GM23248 (cell line): ENCODE measurements at regions not wholly inside any gene's neighbourhood (a gene's known extent, or its start where the extent isn't known, plus 50 kb on each side); places are given as distances from the start of the nearest gene placed in this dataset.

Experiments used
- DNase-seq: peaks from one replicate; pipeline ENCODE4 v3.0.0-alpha.2; 2015
- H2AFZ ChIP-seq: fragments of 200-600 bp; sonication (generic); 2 replicates; pipeline ENCODE4 v1.6.1; 2016; ENCODE audit warnings: antibody characterized with exemption
- H3F3A ChIP-seq: fragments of 200-600 bp; sonication (generic); 2 replicates; pipeline ENCODE4 v1.6.1; 2016; ENCODE audit warnings: mild to moderate bottlenecking, antibody characterized with exemption, mixed run types; ENCODE audit not compliant: insufficient read depth
- H3K27ac ChIP-seq: fragments of 200-600 bp; sonication (generic); 2 replicates; pipeline ENCODE4 v1.5.1; 2016; ENCODE audit warnings: mild to moderate bottlenecking
- H3K27me3 ChIP-seq: fragments of 200-600 bp; sonication (generic); replicated peaks from 2 replicates; pipeline ENCODE4 v1.6.1; 2016; ENCODE audit warnings: mild to moderate bottlenecking; ENCODE audit not compliant: insufficient read depth
- H3K36me3 ChIP-seq: fragments of 200-600 bp; sonication (generic); 2 replicates; pipeline ENCODE4 v1.6.1; 2016; ENCODE audit warnings: low read depth, mild to moderate bottlenecking
- H3K4me1 ChIP-seq: fragments of 200-600 bp; sonication (generic); 2 replicates; pipeline ENCODE4 v1.6.1; 2016; ENCODE audit warnings: mild to moderate bottlenecking; ENCODE audit not compliant: insufficient read depth
- H3K4me2 ChIP-seq: fragments of 200-600 bp; sonication (generic); one replicate; pipeline ENCODE4 v1.6.1; 2016; ENCODE audit warnings: mild to moderate bottlenecking; ENCODE audit not compliant: unreplicated experiment
- H3K4me3 ChIP-seq: fragments of 200-600 bp; sonication (generic); 2 replicates; pipeline ENCODE4 v1.5.1; 2016; ENCODE audit warnings: mild to moderate bottlenecking
- H3K79me2 ChIP-seq: fragments of 200-600 bp; sonication (generic); 2 replicates; pipeline ENCODE4 v1.6.1; 2016; ENCODE audit warnings: mild to moderate bottlenecking; ENCODE audit not compliant: insufficient read depth
- H3K9ac ChIP-seq: fragments of 200-600 bp; sonication (generic); 2 replicates; pipeline ENCODE4 v1.6.1; 2016; ENCODE audit warnings: mild to moderate bottlenecking
- H3K9me2 ChIP-seq: fragments of 200-600 bp; sonication (generic); 2 replicates; pipeline ENCODE4 v1.6.1; 2016; ENCODE audit warnings: mixed run types, mild to moderate bottlenecking, moderate library complexity; ENCODE audit not compliant: insufficient read depth
- H3K9me3 ChIP-seq: fragments of 200-600 bp; sonication (generic); one replicate; pipeline ENCODE4 v1.6.1; 2017; ENCODE audit warnings: low read depth
- H4K20me1 ChIP-seq: fragments of 200-600 bp; sonication (generic); 2 replicates; pipeline ENCODE4 v1.6.0; 2016; ENCODE audit not compliant: insufficient read depth
- EZH2 ChIP-seq: fragments of 200-600 bp; sonication (generic); IDR thresholded peaks from 2 replicates; pipeline ENCODE4 v1.6.1; 2018; ENCODE audit warnings: antibody characterized with exemption, mild to moderate bottlenecking; ENCODE audit not compliant: insufficient read depth, poor library complexity, severe bottlenecking
- EZH2phosphoT487 ChIP-seq: fragments of 200-600 bp; sonication (generic); IDR thresholded peaks from 2 replicates; pipeline ENCODE4 v1.6.1; 2018; ENCODE audit warnings: antibody characterized with exemption, moderate library complexity, mild to moderate bottlenecking, low read depth; ENCODE audit not compliant: insufficient read depth
- WGBS, 2 experiments: methylation state at CpG; one replicate each; pipeline ENCODE4 v1.1.6; 2015 to 2017; ENCODE audit warnings: low lambda C conversion rate in 2 of 2, low coverage in 1 of 2; ENCODE audit errors: missing lambda C conversion rate in 2 of 2; 5-methylcytosine and 5-hydroxymethylcytosine counted together
- in situ Hi-C: fragments of 300-500 bp; cut with MboI; formaldehyde crosslinking; loops from 2 replicates; pipeline ENCODE4 v1.15.0; 2020

DNA sequence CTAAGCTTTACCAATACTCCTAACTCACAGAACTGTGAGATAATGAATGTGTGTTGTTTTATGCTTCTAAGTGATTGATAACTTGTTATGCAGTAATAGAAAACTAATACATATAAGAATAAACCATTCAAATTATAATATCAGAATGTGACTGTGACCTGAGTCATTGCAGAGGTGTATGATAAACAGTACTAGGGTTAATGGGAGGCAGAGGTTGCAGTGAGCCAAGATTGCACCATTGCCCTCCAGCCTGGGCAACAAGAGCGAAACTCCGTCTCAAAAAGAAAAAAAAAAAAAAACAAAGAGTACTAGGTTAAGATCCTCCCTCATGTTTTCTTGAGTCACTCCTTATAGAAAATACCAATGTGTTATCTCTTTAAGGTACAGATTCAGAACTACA, 950.3 kb downstream of the SORCS1 start:
- Histone ChIP-seq H4K20me1 (no peaks in the 10 kb centered on the region), H3K27ac (no peak overlapping the region), H3F3A (no peaks in the 10 kb centered on the region), H3K27me3 (no peaks in the 10 kb centered on the region), H3K4me1 (no peaks in the 10 kb centered on the region), H3K36me3 (no peaks in the 10 kb centered on the region), H3K9me2 (no peaks in the 10 kb centered on the region), H3K4me2 (no peak overlapping the region), H3K9ac (no peak overlapping the region), H3K79me2 (no peaks in the 10 kb centered on the region), H2AFZ (no peak overlapping the region), H3K4me3 (no peak overlapping the region), H3K9me3 (no peaks in the 10 kb centered on the region)
- in situ Hi-C loops, result no loop called here
- TF ChIP-seq EZH2phosphoT487 (no peak), EZH2 (no peak)
- no peak for DNase-seq
- 67 to 92% methylated on average over 2 of the region's 2 CpGs for WGBS, 2 experiments

DNA sequence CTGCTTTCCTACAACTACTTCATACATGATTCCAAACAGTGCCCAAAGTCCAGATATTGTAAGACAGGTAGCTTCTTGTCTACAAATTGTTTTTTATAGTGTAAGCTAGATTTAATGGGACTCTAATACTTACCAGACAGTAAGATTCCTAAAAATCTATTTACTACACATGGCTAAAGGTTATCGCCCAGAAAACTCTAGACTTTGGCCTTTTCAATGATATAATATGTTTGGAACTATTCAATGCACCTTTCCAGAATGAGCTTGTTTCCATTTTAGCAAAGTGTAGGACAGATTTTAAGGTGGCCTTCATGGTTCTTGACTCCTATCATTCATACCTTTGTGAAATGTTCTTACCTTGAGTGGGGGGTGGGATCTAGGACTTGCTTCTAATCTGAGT, 951.0 kb downstream of the SORCS1 start:
- no peak overlapping the region for H3K4me2 ChIP-seq
- no peaks in the 10 kb centered on the region for H4K20me1 ChIP-seq
- H3K79me2 ChIP-seq, result no peaks in the 10 kb centered on the region
- 50 to 52% methylated on average over 1 of the region's 1 CpG for WGBS, 2 experiments
- no peak for DNase-seq
- H3F3A ChIP-seq, result no peaks in the 10 kb centered on the region
- no peaks in the 10 kb centered on the region for H3K27me3 ChIP-seq
- no peaks in the 10 kb centered on the region for H3K9me2 ChIP-seq
- H3K9me3 ChIP-seq, result no peaks in the 10 kb centered on the region
- no peaks in the 10 kb centered on the region for H3K4me1 ChIP-seq
- H3K9ac ChIP-seq, result no peak overlapping the region
- no peak overlapping the region for H3K27ac ChIP-seq
- TF ChIP-seq EZH2 (no peak), EZH2phosphoT487 (no peak)
- H3K36me3 ChIP-seq, result no peaks in the 10 kb centered on the region
- H3K4me3 ChIP-seq, result no peak overlapping the region
- H2AFZ ChIP-seq, result no peak overlapping the region
- in situ Hi-C loops, result no loop called here

DNA sequence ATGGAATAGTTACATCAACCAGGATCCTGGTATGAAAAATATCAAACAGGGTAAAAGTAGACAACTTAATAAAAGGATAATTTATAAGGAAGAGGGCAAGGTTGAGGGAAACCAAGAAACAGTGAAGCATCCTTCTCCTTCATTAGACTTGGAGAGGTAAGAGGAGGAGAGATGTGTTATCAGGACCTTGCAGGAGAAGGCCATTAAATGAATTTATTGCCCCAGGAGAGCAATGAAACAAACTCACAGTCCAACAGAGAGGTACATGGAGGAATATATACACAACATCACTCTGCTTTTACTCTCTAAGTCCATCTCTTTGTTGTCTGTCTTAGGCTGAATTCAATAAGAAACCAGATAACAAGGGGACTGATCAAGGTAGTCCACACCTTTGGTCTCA, 966.2 kb downstream of the SORCS1 start:
- in situ Hi-C loops, result no loop called here
- no peak overlapping the region for H2AFZ ChIP-seq
- H4K20me1 ChIP-seq, result no peaks in the 10 kb centered on the region
- H3K4me1 ChIP-seq, result no peaks in the 10 kb centered on the region
- no peak overlapping the region for H3K4me2 ChIP-seq
- H3K9me3 ChIP-seq, result no peaks in the 10 kb centered on the region
- no peaks in the 10 kb centered on the region for H3K36me3 ChIP-seq
- H3K79me2 ChIP-seq, result no peaks in the 10 kb centered on the region
- no peaks in the 10 kb centered on the region for H3F3A ChIP-seq
- DNase-seq, result no peak
- H3K4me3 ChIP-seq, result no peak overlapping the region
- no peak for TF ChIP-seq EZH2
- no peak for TF ChIP-seq EZH2phosphoT487
- no peaks in the 10 kb centered on the region for H3K27me3 ChIP-seq
- H3K27ac ChIP-seq, result no peak overlapping the region
- no peaks in the 10 kb centered on the region for H3K9me2 ChIP-seq
- no peak overlapping the region for H3K9ac ChIP-seq

DNA sequence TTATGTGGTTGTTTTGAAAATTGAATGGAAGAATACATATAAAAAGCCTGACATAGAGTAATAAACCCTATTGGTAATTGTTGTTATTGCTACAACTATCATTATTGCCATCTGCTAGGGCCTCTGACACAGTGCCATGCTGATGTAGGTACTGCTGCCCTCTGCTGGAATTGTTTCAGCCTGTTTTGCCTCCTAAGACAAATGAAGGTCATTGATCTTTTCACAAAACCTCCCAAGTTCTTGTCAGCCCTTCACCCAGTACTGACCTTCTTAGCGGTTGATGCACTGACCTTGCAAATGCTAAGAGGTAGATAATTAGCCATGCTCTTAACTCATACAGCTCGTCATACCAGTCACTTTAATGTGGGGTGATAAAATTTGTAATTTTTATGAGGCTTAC, 975.2 kb downstream of the SORCS1 start:
- H3K27me3 ChIP-seq, result no peaks in the 10 kb centered on the region
- in situ Hi-C loops, result no loop called here

DNA sequence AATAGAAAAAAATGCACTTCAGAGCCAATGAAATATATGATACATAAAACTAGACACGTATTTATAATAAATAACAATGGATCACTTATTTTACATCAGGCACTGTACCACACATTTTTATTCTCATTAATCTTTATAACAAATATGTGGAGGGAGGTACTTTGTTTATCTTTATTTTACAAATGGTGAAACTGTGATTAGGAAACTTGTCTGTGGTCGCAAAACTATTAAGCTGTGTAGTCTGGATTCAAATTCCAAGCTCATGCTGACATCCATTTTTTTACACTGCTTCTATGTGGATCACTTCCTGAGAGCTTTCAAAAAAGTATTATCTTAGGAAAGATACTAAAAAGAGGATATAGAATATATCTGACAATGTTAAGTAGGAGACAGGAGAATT, 978.6 kb downstream of the SORCS1 start:
- H3K9ac ChIP-seq, result no peak overlapping the region
- peak; percentile 27 for DNase-seq
- H3F3A ChIP-seq, result no peaks in the 10 kb centered on the region
- no peak overlapping the region for H2AFZ ChIP-seq
- H3K4me1 ChIP-seq, result no peaks in the 10 kb centered on the region
- no peaks in the 10 kb centered on the region for H3K27me3 ChIP-seq
- no peak overlapping the region for H3K4me2 ChIP-seq
- WGBS, 2 experiments, result 39 to 55% methylated on average over 2 of the region's 2 CpGs
- no peaks in the 10 kb centered on the region for H3K36me3 ChIP-seq
- no peak overlapping the region for H3K4me3 ChIP-seq
- H3K27ac ChIP-seq, result no peak overlapping the region
- no peaks in the 10 kb centered on the region for H3K79me2 ChIP-seq
- no peak for TF ChIP-seq EZH2
- no peak for TF ChIP-seq EZH2phosphoT487
- no peaks in the 10 kb centered on the region for H4K20me1 ChIP-seq
- H3K9me3 ChIP-seq, result no peaks in the 10 kb centered on the region
- no peaks in the 10 kb centered on the region for H3K9me2 ChIP-seq
- in situ Hi-C loops, result no loop called here

More for the DNA sequence above, 975.2 kb downstream of the SORCS1 start:
- Histone ChIP-seq H3K4me3 (no peak overlapping the region), H2AFZ (no peak overlapping the region), H3K79me2 (no peaks in the 10 kb centered on the region), H3K9me2 (no peaks in the 10 kb centered on the region), H3K9ac (no peak overlapping the region), H3K27ac (no peak overlapping the region), H3K9me3 (no peaks in the 10 kb centered on the region), H3F3A (no peaks in the 10 kb centered on the region), H3K36me3 (no peaks in the 10 kb centered on the region), H3K4me2 (no peak overlapping the region), H4K20me1 (no peaks in the 10 kb centered on the region), H3K4me1 (no peaks in the 10 kb centered on the region)
- TF ChIP-seq EZH2 (no peak), EZH2phosphoT487 (no peak)
- WGBS, 2 experiments, result 35 to 36% methylated on average over 2 of the region's 2 CpGs
- DNase-seq, result peak; percentile 50
